Liver (tissue), 3 donors: ENCODE measurements at regions not wholly inside any gene's neighbourhood (a gene's known extent, or its start where the extent isn't known, plus 50 kb on each side); places are given as distances from the start of the nearest gene placed in this dataset.

Experiments
- FOXA2 ChIP-seq: IDR thresholded peaks from 2 replicates; pipeline ENCODE4 v1.6.1; 2016; ENCODE audit warnings: antibody characterized with exemption
- HNF4A ChIP-seq, 2 donors: conservative IDR thresholded peaks; 2 replicates each; pipeline ENCODE4 v1.6.1; 2016; ENCODE audit warnings: antibody characterized with exemption in 2 of 2, mild to moderate bottlenecking in 2 of 2
- RAD21 ChIP-seq, 2 donors: IDR thresholded peaks; 2 replicates each; pipeline ENCODE4 v1.6.1; 2016; ENCODE audit warnings: antibody characterized with exemption in 2 of 2, mild to moderate bottlenecking in 2 of 2
- SP1 ChIP-seq: IDR thresholded peaks from 2 replicates; pipeline ENCODE4 v1.6.1; 2018; ENCODE audit warnings: antibody characterized with exemption, mild to moderate bottlenecking
- TF ChIP-seq, protein P1 (sequence below): fragments of 150-350 bp; IDR thresholded peaks from 2 replicates; pipeline ENCODE4 v1.5.1; 2017; ENCODE audit warnings: improper control_type of control experiment, low read depth, low read length; ENCODE audit not compliant: missing input control
- TF ChIP-seq, protein P2 (sequence below): IDR thresholded peaks from 2 replicates; pipeline ENCODE4 v1.6.1; 2016; ENCODE audit warnings: antibody characterized with exemption, mild to moderate bottlenecking
- TF ChIP-seq, protein P3 (sequence below): IDR thresholded peaks from 2 replicates; pipeline ENCODE4 v1.6.1; 2016; ENCODE audit warnings: antibody characterized with exemption
- TF ChIP-seq, protein P4 (sequence below): IDR thresholded peaks from 2 replicates; pipeline ENCODE4 v1.6.1; 2016; ENCODE audit warnings: antibody characterized with exemption
- donor health status: healthy.
- donor health status: healthy.

DNA sequence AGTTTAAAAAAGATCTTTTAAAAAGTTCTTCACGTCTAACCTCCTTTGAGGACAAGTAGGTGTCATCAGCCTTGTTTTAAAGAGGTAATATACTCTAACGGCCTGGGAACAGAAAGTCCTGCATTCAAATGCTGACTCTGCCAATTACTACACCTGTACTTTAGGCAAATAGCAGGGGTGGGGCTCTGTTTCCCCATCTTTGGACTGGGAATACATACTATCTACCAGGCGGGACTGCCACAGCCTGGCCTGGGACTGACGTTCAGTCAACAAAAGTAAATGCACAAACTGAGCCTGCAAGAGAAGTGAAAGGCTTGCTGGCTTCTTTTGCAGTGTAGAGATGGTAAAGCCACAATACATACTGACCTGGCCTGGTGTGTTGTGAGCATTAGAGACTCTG lies 107.6 kb upstream of the SPATA12 start:
- TF ChIP-seq, protein P1, sequence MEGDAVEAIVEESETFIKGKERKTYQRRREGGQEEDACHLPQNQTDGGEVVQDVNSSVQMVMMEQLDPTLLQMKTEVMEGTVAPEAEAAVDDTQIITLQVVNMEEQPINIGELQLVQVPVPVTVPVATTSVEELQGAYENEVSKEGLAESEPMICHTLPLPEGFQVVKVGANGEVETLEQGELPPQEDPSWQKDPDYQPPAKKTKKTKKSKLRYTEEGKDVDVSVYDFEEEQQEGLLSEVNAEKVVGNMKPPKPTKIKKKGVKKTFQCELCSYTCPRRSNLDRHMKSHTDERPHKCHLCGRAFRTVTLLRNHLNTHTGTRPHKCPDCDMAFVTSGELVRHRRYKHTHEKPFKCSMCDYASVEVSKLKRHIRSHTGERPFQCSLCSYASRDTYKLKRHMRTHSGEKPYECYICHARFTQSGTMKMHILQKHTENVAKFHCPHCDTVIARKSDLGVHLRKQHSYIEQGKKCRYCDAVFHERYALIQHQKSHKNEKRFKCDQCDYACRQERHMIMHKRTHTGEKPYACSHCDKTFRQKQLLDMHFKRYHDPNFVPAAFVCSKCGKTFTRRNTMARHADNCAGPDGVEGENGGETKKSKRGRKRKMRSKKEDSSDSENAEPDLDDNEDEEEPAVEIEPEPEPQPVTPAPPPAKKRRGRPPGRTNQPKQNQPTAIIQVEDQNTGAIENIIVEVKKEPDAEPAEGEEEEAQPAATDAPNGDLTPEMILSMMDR: no peak
- no peak for TF ChIP-seq RAD21 (IDR thresholded peaks at IDR 0.05)
- TF ChIP-seq, protein P2, sequence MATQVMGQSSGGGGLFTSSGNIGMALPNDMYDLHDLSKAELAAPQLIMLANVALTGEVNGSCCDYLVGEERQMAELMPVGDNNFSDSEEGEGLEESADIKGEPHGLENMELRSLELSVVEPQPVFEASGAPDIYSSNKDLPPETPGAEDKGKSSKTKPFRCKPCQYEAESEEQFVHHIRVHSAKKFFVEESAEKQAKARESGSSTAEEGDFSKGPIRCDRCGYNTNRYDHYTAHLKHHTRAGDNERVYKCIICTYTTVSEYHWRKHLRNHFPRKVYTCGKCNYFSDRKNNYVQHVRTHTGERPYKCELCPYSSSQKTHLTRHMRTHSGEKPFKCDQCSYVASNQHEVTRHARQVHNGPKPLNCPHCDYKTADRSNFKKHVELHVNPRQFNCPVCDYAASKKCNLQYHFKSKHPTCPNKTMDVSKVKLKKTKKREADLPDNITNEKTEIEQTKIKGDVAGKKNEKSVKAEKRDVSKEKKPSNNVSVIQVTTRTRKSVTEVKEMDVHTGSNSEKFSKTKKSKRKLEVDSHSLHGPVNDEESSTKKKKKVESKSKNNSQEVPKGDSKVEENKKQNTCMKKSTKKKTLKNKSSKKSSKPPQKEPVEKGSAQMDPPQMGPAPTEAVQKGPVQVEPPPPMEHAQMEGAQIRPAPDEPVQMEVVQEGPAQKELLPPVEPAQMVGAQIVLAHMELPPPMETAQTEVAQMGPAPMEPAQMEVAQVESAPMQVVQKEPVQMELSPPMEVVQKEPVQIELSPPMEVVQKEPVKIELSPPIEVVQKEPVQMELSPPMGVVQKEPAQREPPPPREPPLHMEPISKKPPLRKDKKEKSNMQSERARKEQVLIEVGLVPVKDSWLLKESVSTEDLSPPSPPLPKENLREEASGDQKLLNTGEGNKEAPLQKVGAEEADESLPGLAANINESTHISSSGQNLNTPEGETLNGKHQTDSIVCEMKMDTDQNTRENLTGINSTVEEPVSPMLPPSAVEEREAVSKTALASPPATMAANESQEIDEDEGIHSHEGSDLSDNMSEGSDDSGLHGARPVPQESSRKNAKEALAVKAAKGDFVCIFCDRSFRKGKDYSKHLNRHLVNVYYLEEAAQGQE: no peak
- TF ChIP-seq, protein P3, sequence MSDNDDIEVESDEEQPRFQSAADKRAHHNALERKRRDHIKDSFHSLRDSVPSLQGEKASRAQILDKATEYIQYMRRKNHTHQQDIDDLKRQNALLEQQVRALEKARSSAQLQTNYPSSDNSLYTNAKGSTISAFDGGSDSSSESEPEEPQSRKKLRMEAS: no peak
- no peak for TF ChIP-seq SP1
- no peak for TF ChIP-seq FOXA2
- TF ChIP-seq, protein P4, sequence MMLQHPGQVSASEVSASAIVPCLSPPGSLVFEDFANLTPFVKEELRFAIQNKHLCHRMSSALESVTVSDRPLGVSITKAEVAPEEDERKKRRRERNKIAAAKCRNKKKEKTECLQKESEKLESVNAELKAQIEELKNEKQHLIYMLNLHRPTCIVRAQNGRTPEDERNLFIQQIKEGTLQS: no peak
- no peak for TF ChIP-seq HNF4A (conservative IDR thresholded peaks at IDR 0.05)
